ENCODE measurements at regions not wholly inside any gene's neighbourhood (a gene's known extent, or its start where the extent isn't known, plus 50 kb on each side); places are given as distances from the start of the nearest gene placed in this dataset.

DNA sequence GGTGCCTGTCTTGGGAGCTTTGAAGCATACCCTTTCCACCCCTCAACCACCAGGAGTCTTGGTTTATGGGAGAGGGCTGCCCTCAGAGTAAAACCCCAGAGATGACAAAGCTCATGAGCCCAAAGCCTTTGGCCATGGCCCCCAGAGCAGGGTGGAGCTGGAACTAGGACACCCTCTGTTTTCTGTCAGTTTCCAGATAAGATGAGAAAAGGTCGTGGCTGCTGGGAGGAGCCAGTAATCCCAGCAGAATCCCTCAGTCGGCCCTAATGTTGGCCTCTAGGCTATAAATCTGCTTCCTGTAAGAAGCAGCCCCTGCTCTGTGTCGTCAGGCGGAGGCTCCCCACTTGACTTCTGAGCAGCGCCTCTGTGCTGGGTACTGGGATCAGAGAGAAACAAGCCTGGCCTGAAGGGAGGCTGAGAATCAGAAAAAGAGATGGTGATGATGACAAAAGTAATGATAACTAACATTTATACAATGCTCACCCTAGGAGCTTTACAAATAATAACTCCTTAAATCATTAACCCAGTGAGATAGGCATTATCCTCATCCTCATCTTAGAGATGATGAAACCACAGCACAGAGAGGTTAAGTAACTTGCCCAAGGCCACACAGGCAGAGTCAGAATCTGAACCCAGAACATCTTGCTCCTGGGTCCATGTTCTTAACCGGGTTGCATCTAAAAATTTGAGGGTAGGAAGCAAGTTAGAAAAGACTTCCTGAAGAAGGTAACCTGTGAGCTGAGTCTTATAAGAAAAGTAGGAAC lies 471.4 kb downstream of the SOX6 start:
- TF ChIP-seq, protein P1, sequence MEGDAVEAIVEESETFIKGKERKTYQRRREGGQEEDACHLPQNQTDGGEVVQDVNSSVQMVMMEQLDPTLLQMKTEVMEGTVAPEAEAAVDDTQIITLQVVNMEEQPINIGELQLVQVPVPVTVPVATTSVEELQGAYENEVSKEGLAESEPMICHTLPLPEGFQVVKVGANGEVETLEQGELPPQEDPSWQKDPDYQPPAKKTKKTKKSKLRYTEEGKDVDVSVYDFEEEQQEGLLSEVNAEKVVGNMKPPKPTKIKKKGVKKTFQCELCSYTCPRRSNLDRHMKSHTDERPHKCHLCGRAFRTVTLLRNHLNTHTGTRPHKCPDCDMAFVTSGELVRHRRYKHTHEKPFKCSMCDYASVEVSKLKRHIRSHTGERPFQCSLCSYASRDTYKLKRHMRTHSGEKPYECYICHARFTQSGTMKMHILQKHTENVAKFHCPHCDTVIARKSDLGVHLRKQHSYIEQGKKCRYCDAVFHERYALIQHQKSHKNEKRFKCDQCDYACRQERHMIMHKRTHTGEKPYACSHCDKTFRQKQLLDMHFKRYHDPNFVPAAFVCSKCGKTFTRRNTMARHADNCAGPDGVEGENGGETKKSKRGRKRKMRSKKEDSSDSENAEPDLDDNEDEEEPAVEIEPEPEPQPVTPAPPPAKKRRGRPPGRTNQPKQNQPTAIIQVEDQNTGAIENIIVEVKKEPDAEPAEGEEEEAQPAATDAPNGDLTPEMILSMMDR (IDR thresholded peaks at IDR 0.05) = no peak
- TF ChIP-seq POLR2A (IDR thresholded peaks at IDR 0.05) = no peak
